Mesendoderm (in vitro differentiated cells): ENCODE measurements at regions not wholly inside any gene's neighbourhood (a gene's known extent, or its start where the extent isn't known, plus 50 kb on each side); places are given as distances from the start of the nearest gene placed in this dataset.

Source experiments
- DNase-seq: peaks from one replicate; pipeline ENCODE4 v3.0.0; 2013
- H2AK5ac ChIP-seq: 2 replicates; pipeline ENCODE4 v1.6.1; 2013; ENCODE audit warnings: low read length, inconsistent platforms
- H2BK120ac ChIP-seq: 2 replicates; pipeline ENCODE4 v1.6.1; 2013; ENCODE audit warnings: low read depth, mild to moderate bottlenecking, low read length, moderate library complexity, mixed read lengths
- H2BK15ac ChIP-seq: replicated peaks from 2 replicates; pipeline ENCODE4 v1.6.1; 2013; ENCODE audit warnings: low read depth, mild to moderate bottlenecking, moderate library complexity
- H2BK5ac ChIP-seq: 2 replicates; pipeline ENCODE4 v1.6.1; 2013; ENCODE audit warnings: low read length, inconsistent platforms
- H3K18ac ChIP-seq: 2 replicates; pipeline ENCODE4 v1.6.1; 2013; ENCODE audit warnings: mild to moderate bottlenecking, low read length, mixed read lengths
- H3K23ac ChIP-seq: one replicate; pipeline ENCODE4 v1.6.1; 2013; ENCODE audit warnings: low read length
- H3K27ac ChIP-seq: 2 replicates; pipeline ENCODE4 v1.5.1; 2013; ENCODE audit warnings: low read depth, mild to moderate bottlenecking, inconsistent platforms, low read length, moderate library complexity
- H3K27me3 ChIP-seq: 2 replicates; pipeline ENCODE4 v1.6.1; 2013; ENCODE audit warnings: low read length, control low read depth, mild to moderate bottlenecking, inconsistent platforms; ENCODE audit not compliant: insufficient read depth, poor library complexity
- H3K36me3 ChIP-seq: 2 replicates; pipeline ENCODE4 v1.6.1; 2013; ENCODE audit warnings: low read length, inconsistent platforms; ENCODE audit not compliant: control insufficient read depth, insufficient read depth
- H3K4ac ChIP-seq: one replicate; pipeline ENCODE4 v1.6.1; 2013; ENCODE audit warnings: low read depth, mild to moderate bottlenecking, low read length, moderate library complexity
- H3K4me1 ChIP-seq: 2 replicates; pipeline ENCODE4 v1.6.1; 2013; ENCODE audit warnings: low read depth, low read length, inconsistent platforms; ENCODE audit not compliant: control insufficient read depth
- H3K4me2 ChIP-seq: 2 replicates; pipeline ENCODE4 v1.6.1; 2013; ENCODE audit warnings: low read length
- H3K4me3 ChIP-seq: 2 replicates; pipeline ENCODE4 v1.5.1; 2013; ENCODE audit warnings: mild to moderate bottlenecking, low read length
- H3K56ac ChIP-seq: one replicate; pipeline ENCODE4 v1.6.1; 2013; ENCODE audit warnings: low read length
- H3K79me1 ChIP-seq: 2 replicates; pipeline ENCODE4 v1.6.1; 2013; ENCODE audit warnings: low read length, inconsistent platforms
- H3K79me2 ChIP-seq: 2 replicates; pipeline ENCODE4 v1.6.1; 2013; ENCODE audit warnings: mild to moderate bottlenecking, low read length; ENCODE audit not compliant: control insufficient read depth, insufficient read depth
- H3K9ac ChIP-seq: 2 replicates; pipeline ENCODE4 v1.6.1; 2013; ENCODE audit warnings: low read length, inconsistent platforms
- H4K5ac ChIP-seq: one replicate; pipeline ENCODE4 v1.6.1; 2013; ENCODE audit warnings: low read length
- H4K8ac ChIP-seq: one replicate; pipeline ENCODE4 v1.6.1; 2013; ENCODE audit warnings: low read depth, mild to moderate bottlenecking, control low read depth, low read length, moderate library complexity
- WGBS: extraction: QIAGEN DNeasy Blood & Tissue Kit; methylation state at CpG from one replicate; pipeline ENCODE4 v1.1.7; 2013; ENCODE audit warnings: low lambda C conversion rate, missing lambda C conversion rate; ENCODE audit not compliant: insufficient coverage; ENCODE audit errors: extremely low coverage; 5-methylcytosine and 5-hydroxymethylcytosine counted together

DNA sequence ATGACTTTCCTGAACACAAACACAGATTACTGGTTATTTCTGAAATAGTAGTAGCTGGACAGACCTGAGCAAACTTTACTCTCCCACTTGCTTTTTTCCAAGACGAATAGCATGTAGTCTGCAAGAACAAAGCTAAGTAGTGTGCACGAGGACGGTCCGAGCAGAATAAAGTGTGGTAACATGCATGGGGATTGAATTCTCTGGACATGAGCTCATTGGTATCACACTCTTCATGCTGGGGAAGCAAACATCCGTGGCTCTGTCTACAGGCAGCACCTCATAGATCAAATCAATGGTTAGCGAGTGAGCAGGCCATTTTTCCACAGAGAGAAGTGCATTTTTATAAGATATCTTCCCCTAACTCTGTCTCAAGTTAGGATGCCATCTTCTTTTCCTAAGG lies 164.8 kb upstream of the STK17B start:
- no peak overlapping the region for H3K9ac ChIP-seq
- no peak overlapping the region for H3K27ac ChIP-seq
- no CpG with 5 or more reads among the region's 6 CpGs for WGBS
- H4K8ac ChIP-seq, result no peak overlapping the region
- H2BK5ac ChIP-seq, result no peak overlapping the region
- no peak overlapping the region for H3K4ac ChIP-seq
- no peaks in the 10 kb centered on the region for H3K27me3 ChIP-seq
- no peaks in the 10 kb centered on the region for H3K79me1 ChIP-seq
- H2AK5ac ChIP-seq, result no peak overlapping the region
- H3K79me2 ChIP-seq, result no peaks in the 10 kb centered on the region
- no peak overlapping the region for H3K18ac ChIP-seq
- no peak overlapping the region for H4K5ac ChIP-seq
- no peak overlapping the region for H3K23ac ChIP-seq
- H3K56ac ChIP-seq, result no peak overlapping the region
- no peak overlapping the region for H2BK120ac ChIP-seq
- H3K4me2 ChIP-seq, result no peak overlapping the region
- DNase-seq, result peak; percentile 35
- H3K4me3 ChIP-seq, result no peak overlapping the region
- H3K36me3 ChIP-seq, result no peaks in the 10 kb centered on the region
- H3K4me1 ChIP-seq, result no peaks in the 10 kb centered on the region
- no peak overlapping the region for H2BK15ac ChIP-seq

GRCh38 chr2:196336715-196337114 lies 165.3 kb upstream of the STK17B start:
- Histone ChIP-seq H3K4me3 (no peak overlapping the region), H3K27me3 (no peaks in the 10 kb centered on the region), H3K36me3 (no peaks in the 10 kb centered on the region), H2BK5ac (no peak overlapping the region), H3K79me2 (no peaks in the 10 kb centered on the region), H4K5ac (no peak overlapping the region), H4K8ac (no peak overlapping the region), H2BK120ac (no peak overlapping the region), H3K56ac (no peak overlapping the region), H3K4me2 (no peak overlapping the region), H3K79me1 (no peaks in the 10 kb centered on the region), H3K18ac (peak overlapping the region; percentile 72), H3K4me1 (no peaks in the 10 kb centered on the region), H2AK5ac (no peak overlapping the region), H2BK15ac (no peak overlapping the region), H3K4ac (no peak overlapping the region), H3K27ac (no peak overlapping the region), H3K23ac (no peak overlapping the region), H3K9ac (no peak overlapping the region)
- no peak for DNase-seq
- WGBS, result no CpG with 5 or more reads among the region's 4 CpGs

- H3K18ac ChIP-seq, result no peak overlapping the region
- no peak overlapping the region for H3K56ac ChIP-seq
- WGBS, result no CpG with 5 or more reads among the region's 6 CpGs
- H3K36me3 ChIP-seq, result no peaks in the 10 kb centered on the region
- no peak overlapping the region for H3K4me2 ChIP-seq
- H3K27ac ChIP-seq, result no peak overlapping the region
- no peaks in the 10 kb centered on the region for H3K79me1 ChIP-seq
- H3K27me3 ChIP-seq, result no peaks in the 10 kb centered on the region
- no peak overlapping the region for H2BK5ac ChIP-seq
- H2BK120ac ChIP-seq, result no peak overlapping the region
- DNase-seq, result peak; percentile 36
- H3K4me1 ChIP-seq, result no peaks in the 10 kb centered on the region
- no peak overlapping the region for H3K4me3 ChIP-seq
- no peak overlapping the region for H3K4ac ChIP-seq
- no peak overlapping the region for H4K8ac ChIP-seq
- H2BK15ac ChIP-seq, result no peak overlapping the region
- H2AK5ac ChIP-seq, result no peak overlapping the region
- H4K5ac ChIP-seq, result no peak overlapping the region
- H3K9ac ChIP-seq, result no peak overlapping the region
- no peak overlapping the region for H3K23ac ChIP-seq
- no peaks in the 10 kb centered on the region for H3K79me2 ChIP-seq
Measured at GRCh38 chr2:196337208-196337953, 166.0 kb upstream of the STK17B start.

DNA sequence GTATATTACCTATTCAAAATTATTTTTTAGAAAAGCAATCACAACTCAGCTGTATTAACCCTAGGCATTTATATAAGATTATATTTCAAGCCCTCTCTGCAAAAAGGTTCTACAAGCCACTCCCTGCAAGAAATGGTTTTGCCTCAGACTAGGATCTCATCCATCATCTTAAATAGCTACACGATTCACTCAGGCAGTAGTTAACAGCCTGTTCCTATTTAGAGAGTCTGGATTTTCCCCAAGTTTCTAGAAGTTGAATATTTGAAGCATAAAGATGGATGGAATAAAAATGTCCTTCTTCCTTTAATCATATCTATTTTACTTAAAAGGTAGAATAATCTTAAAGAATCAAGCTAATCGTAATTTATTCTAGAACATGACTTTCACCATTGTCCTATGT lies 167.1 kb upstream of the STK17B start:
- Histone ChIP-seq H4K8ac (no peak overlapping the region), H3K4me2 (no peak overlapping the region), H3K27me3 (no peaks in the 10 kb centered on the region), H3K79me1 (no peaks in the 10 kb centered on the region), H3K79me2 (no peaks in the 10 kb centered on the region), H3K23ac (no peak overlapping the region), H3K36me3 (no peaks in the 10 kb centered on the region), H3K4me3 (no peak overlapping the region), H2BK120ac (no peak overlapping the region), H3K4ac (no peak overlapping the region), H2BK5ac (no peak overlapping the region), H3K27ac (no peak overlapping the region), H2AK5ac (no peak overlapping the region), H3K18ac (no peak overlapping the region), H3K4me1 (no peaks in the 10 kb centered on the region), H3K56ac (no peak overlapping the region), H3K9ac (no peak overlapping the region), H4K5ac (no peak overlapping the region), H2BK15ac (no peak overlapping the region)
- WGBS, result no CpG with 5 or more reads among the region's 2 CpGs
- no peak for DNase-seq

DNA sequence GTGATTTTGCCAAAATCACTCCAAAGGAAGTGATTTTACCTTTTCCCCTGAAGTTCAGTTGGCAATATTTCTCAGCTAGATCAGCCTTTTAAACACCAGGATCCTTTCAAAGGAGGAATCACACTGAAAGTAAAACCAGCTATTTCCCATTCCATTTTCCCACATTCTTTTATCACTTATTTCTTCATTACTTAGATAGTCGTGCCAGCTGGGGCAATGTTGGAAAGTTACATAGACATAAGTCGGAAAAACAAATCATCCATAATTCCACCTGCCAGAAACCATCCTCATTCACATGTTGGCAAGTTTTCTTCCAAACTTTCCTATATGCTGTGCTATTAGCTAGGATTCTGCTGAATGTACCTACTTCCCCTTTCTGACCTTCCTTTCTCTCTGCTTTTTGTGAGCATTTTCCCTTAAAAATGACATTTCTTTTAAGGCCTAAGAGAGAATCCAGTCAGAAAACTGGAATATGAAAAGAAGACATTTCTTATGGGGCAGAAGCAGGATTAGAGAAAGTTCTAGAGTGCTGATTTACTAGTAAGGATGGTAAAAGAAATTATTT lies 170.0 kb upstream of the STK17B start:
- H2AK5ac ChIP-seq, result no peak overlapping the region
- H3K23ac ChIP-seq, result no peak overlapping the region
- no peak overlapping the region for H3K18ac ChIP-seq
- H3K4me2 ChIP-seq, result no peak overlapping the region
- H3K27ac ChIP-seq, result no peak overlapping the region
- H4K5ac ChIP-seq, result no peak overlapping the region
- H3K36me3 ChIP-seq, result no peaks in the 10 kb centered on the region
- no peak overlapping the region for H3K4me3 ChIP-seq
- H3K4ac ChIP-seq, result no peak overlapping the region
- H2BK120ac ChIP-seq, result no peak overlapping the region
- no peak overlapping the region for H3K56ac ChIP-seq
- WGBS, result no CpG with 5 or more reads among the region's 2 CpGs
- no peak overlapping the region for H2BK5ac ChIP-seq
- no peak overlapping the region for H4K8ac ChIP-seq
- no peak overlapping the region for H2BK15ac ChIP-seq
- no peaks in the 10 kb centered on the region for H3K79me1 ChIP-seq
- no peak for DNase-seq
- H3K9ac ChIP-seq, result no peak overlapping the region
- no peaks in the 10 kb centered on the region for H3K27me3 ChIP-seq
- no peaks in the 10 kb centered on the region for H3K4me1 ChIP-seq
- no peaks in the 10 kb centered on the region for H3K79me2 ChIP-seq

DNA sequence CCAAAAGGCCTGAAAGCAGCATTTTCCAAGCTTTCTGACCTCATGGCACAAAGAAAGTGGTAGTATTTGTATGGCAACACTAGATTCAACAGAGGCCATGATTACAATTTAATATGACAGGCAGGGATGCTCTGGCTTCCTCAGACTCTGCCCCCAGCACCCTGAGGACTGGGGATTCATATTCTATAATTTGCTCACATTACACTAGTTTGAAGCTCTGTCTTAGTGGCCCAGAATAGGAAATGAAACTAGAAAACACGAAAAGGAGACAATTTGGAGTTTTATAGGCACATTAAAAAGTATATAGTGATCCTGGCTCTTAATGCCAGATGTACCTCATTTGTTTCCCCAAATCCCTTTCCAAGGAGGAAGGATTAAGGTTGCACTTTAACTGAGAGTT lies 173.0 kb upstream of the STK17B start:
- no peaks in the 10 kb centered on the region for H3K79me1 ChIP-seq
- H3K27me3 ChIP-seq, result no peaks in the 10 kb centered on the region
- DNase-seq, result no peak
- H2BK5ac ChIP-seq, result no peak overlapping the region
- H2AK5ac ChIP-seq, result no peak overlapping the region
- no peaks in the 10 kb centered on the region for H3K4me1 ChIP-seq
- no peak overlapping the region for H2BK15ac ChIP-seq
- WGBS, result no CpG with 5 or more reads among the region's 1 CpG
- H3K79me2 ChIP-seq, result no peaks in the 10 kb centered on the region
- no peak overlapping the region for H3K4ac ChIP-seq
- no peak overlapping the region for H3K4me3 ChIP-seq
- no peak overlapping the region for H3K18ac ChIP-seq
- H4K8ac ChIP-seq, result no peak overlapping the region
- H3K9ac ChIP-seq, result no peak overlapping the region
- H3K36me3 ChIP-seq, result no peaks in the 10 kb centered on the region
- no peak overlapping the region for H3K56ac ChIP-seq
- H3K4me2 ChIP-seq, result no peak overlapping the region
- H3K27ac ChIP-seq, result no peak overlapping the region
- H2BK120ac ChIP-seq, result no peak overlapping the region
- H3K23ac ChIP-seq, result no peak overlapping the region
- H4K5ac ChIP-seq, result no peak overlapping the region
